ENCODE measurements at regions not wholly inside any gene's neighbourhood (a gene's known extent, or its start where the extent isn't known, plus 50 kb on each side); places are given as distances from the start of the nearest gene placed in this dataset.

DNA sequence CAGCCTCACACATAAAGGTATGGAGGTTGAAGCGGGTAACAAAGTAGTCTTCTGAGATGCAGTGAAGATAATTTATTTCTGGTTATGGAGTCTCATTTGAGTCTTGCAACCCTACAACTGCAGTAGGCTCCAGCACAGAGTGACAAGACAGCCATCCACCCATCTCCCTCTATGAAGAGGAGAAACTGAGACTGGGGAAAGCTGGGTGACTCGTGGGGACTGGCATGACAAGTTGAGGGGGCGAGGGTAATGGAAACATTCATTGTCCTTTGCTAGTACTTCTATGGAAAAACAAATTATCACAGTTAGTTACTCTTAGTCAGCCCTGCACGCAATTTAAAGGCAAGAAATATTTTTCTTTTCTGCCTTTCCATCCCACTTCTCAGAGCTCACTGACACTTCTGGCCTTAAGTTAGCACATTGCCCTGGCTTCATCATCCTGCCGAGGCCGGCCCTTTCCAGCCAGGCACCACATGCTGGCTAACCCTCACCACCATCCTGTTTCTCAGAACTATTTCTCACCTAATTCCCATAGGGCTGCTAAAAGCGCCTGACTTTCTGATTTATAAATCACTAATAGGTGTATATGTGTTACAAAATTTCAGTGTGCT, 361.1 kb downstream of the ETS1 start:
- no peak for TF ChIP-seq FOXS1 (CRISPR knock-in tag; IDR thresholded peaks at IDR 0.05)
- TF ChIP-seq SREBF2 (IDR thresholded peaks at IDR 0.05) = no peak
- TF ChIP-seq CEBPB (IDR thresholded peaks at IDR 0.05) = no peak
- TF ChIP-seq, protein P1, sequence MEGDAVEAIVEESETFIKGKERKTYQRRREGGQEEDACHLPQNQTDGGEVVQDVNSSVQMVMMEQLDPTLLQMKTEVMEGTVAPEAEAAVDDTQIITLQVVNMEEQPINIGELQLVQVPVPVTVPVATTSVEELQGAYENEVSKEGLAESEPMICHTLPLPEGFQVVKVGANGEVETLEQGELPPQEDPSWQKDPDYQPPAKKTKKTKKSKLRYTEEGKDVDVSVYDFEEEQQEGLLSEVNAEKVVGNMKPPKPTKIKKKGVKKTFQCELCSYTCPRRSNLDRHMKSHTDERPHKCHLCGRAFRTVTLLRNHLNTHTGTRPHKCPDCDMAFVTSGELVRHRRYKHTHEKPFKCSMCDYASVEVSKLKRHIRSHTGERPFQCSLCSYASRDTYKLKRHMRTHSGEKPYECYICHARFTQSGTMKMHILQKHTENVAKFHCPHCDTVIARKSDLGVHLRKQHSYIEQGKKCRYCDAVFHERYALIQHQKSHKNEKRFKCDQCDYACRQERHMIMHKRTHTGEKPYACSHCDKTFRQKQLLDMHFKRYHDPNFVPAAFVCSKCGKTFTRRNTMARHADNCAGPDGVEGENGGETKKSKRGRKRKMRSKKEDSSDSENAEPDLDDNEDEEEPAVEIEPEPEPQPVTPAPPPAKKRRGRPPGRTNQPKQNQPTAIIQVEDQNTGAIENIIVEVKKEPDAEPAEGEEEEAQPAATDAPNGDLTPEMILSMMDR (IDR thresholded peaks at IDR 0.05) = no peak
- TF ChIP-seq, protein P2, sequence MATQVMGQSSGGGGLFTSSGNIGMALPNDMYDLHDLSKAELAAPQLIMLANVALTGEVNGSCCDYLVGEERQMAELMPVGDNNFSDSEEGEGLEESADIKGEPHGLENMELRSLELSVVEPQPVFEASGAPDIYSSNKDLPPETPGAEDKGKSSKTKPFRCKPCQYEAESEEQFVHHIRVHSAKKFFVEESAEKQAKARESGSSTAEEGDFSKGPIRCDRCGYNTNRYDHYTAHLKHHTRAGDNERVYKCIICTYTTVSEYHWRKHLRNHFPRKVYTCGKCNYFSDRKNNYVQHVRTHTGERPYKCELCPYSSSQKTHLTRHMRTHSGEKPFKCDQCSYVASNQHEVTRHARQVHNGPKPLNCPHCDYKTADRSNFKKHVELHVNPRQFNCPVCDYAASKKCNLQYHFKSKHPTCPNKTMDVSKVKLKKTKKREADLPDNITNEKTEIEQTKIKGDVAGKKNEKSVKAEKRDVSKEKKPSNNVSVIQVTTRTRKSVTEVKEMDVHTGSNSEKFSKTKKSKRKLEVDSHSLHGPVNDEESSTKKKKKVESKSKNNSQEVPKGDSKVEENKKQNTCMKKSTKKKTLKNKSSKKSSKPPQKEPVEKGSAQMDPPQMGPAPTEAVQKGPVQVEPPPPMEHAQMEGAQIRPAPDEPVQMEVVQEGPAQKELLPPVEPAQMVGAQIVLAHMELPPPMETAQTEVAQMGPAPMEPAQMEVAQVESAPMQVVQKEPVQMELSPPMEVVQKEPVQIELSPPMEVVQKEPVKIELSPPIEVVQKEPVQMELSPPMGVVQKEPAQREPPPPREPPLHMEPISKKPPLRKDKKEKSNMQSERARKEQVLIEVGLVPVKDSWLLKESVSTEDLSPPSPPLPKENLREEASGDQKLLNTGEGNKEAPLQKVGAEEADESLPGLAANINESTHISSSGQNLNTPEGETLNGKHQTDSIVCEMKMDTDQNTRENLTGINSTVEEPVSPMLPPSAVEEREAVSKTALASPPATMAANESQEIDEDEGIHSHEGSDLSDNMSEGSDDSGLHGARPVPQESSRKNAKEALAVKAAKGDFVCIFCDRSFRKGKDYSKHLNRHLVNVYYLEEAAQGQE (IDR thresholded peaks at IDR 0.05) = no peak
- TF ChIP-seq EP300 (IDR thresholded peaks at IDR 0.05) = no peak
- TF ChIP-seq, protein P3, sequence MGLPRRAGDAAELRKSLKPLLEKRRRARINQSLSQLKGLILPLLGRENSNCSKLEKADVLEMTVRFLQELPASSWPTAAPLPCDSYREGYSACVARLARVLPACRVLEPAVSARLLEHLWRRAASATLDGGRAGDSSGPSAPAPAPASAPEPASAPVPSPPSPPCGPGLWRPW (IDR thresholded peaks at IDR 0.05) = no peak
- no peak for TF ChIP-seq RAD21 (conservative IDR thresholded peaks at IDR 0.05 in 1 of 2, IDR thresholded peaks at IDR 0.05 in 1 of 2)
- TF ChIP-seq SMC3 (IDR thresholded peaks at IDR 0.05) = no peak
- TF ChIP-seq POLR2AphosphoS2 (conservative IDR thresholded peaks at IDR 0.05; ENCODE audit: low read length) = no peak
- no peak for TF ChIP-seq POLR2A (IDR thresholded peaks at IDR 0.05; ENCODE audit: low read length)
- TF ChIP-seq MAFK (IDR thresholded peaks at IDR 0.05; ENCODE audit: partially characterized antibody) = no peak
- TF ChIP-seq, protein P4, sequence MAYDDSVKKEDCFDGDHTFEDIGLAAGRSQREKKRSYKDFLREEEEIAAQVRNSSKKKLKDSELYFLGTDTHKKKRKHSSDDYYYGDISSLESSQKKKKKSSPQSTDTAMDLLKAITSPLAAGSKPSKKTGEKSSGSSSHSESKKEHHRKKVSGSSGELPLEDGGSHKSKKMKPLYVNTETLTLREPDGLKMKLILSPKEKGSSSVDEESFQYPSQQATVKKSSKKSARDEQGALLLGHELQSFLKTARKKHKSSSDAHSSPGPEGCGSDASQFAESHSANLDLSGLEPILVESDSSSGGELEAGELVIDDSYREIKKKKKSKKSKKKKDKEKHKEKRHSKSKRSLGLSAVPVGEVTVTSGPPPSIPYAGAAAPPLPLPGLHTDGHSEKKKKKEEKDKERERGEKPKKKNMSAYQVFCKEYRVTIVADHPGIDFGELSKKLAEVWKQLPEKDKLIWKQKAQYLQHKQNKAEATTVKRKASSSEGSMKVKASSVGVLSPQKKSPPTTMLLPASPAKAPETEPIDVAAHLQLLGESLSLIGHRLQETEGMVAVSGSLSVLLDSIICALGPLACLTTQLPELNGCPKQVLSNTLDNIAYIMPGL (CRISPR knock-in tag; IDR thresholded peaks at IDR 0.05; ENCODE audit: borderline replicate concordance) = no peak
